HG03439 (cell line): ENCODE measurements at regions not wholly inside any gene's neighbourhood (a gene's known extent, or its start where the extent isn't known, plus 50 kb on each side); places are given as distances from the start of the nearest gene placed in this dataset.

Experiments used
- ATAC-seq: cut with Tn5 transposase; IDR thresholded peaks from one replicate; pipeline ENCODE4 v1.9.1; 2021; ENCODE audit warnings: mild to moderate bottlenecking, moderate library complexity; ENCODE audit not compliant: unreplicated experiment

- ATAC-seq, result no peak
Measured at GRCh38 chr1:216926720-216927510, 203.7 kb upstream of the ESRRG start.

GRCh38 chr1:216925962-216926625, 202.9 kb upstream of the ESRRG start:
- ATAC-seq, result no peak

GRCh38 chr1:216924732-216925131, 201.5 kb upstream of the ESRRG start:
- ATAC-seq, result no peak

GRCh38 chr1:216923601-216924000, 200.4 kb upstream of the ESRRG start:
- ATAC-seq, result no peak

GRCh38 chr1:216922406-216922805, 199.2 kb upstream of the ESRRG start:
- no peak for ATAC-seq

- ATAC-seq, result no peak
Measured at GRCh38 chr1:216921866-216922265, 198.6 kb upstream of the ESRRG start.

- ATAC-seq, result no peak
Measured at GRCh38 chr1:216919060-216919970, 196.1 kb upstream of the ESRRG start.

- ATAC-seq, result no peak
Measured at GRCh38 chr1:216916890-216917438, 193.7 kb upstream of the ESRRG start.

GRCh38 chr1:216914974-216915373, 191.7 kb upstream of the ESRRG start:
- no peak for ATAC-seq

GRCh38 chr1:216913976-216914375, 190.7 kb upstream of the ESRRG start:
- ATAC-seq, result no peak

GRCh38 chr1:216910081-216910840, 187.0 kb upstream of the ESRRG start:
- no peak for ATAC-seq

- no peak for ATAC-seq
Measured at GRCh38 chr1:216908126-216908525, 184.9 kb upstream of the ESRRG start.

- ATAC-seq, result no peak
Measured at GRCh38 chr1:216907100-216907499, 183.9 kb upstream of the ESRRG start.

- ATAC-seq, result no peak
Measured at GRCh38 chr1:216905781-216906180, 182.6 kb upstream of the ESRRG start.

GRCh38 chr1:216905137-216905536, 181.9 kb upstream of the ESRRG start:
- ATAC-seq, result no peak

- no peak for ATAC-seq
Measured at GRCh38 chr1:216904471-216904870, 181.2 kb upstream of the ESRRG start.

- ATAC-seq, result no peak
Measured at GRCh38 chr1:216903382-216903740, 180.1 kb upstream of the ESRRG start.

GRCh38 chr1:216902669-216903381, 179.6 kb upstream of the ESRRG start:
- no peak for ATAC-seq

GRCh38 chr1:216900116-216900620, 176.9 kb upstream of the ESRRG start:
- no peak for ATAC-seq

GRCh38 chr1:216898801-216899200, 175.6 kb upstream of the ESRRG start:
- no peak for ATAC-seq
